ENCODE measurements at regions not wholly inside any gene's neighbourhood (a gene's known extent, or its start where the extent isn't known, plus 50 kb on each side); places are given as distances from the start of the nearest gene placed in this dataset.

DNA sequence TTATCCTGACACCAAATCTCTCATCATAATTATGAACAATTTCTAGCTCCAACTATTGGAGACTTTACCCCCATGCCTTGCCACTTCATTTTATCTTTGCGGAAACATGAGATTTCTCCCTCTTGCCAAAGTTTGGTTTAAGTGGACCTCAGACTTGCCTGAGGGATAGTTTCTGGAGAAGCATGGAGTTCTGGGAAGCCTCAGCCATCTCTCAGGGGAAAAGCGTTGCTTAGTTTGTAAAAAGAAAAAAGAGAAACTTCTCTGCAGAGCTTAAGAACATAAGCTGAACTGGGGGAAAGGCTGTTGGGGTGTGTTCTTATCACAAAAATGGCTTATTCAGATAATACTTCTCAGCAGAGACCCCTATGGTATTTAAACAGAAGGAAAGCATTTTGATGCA is 347.4 kb upstream of the ADAMTS9 start:
- TF ChIP-seq, protein P1, sequence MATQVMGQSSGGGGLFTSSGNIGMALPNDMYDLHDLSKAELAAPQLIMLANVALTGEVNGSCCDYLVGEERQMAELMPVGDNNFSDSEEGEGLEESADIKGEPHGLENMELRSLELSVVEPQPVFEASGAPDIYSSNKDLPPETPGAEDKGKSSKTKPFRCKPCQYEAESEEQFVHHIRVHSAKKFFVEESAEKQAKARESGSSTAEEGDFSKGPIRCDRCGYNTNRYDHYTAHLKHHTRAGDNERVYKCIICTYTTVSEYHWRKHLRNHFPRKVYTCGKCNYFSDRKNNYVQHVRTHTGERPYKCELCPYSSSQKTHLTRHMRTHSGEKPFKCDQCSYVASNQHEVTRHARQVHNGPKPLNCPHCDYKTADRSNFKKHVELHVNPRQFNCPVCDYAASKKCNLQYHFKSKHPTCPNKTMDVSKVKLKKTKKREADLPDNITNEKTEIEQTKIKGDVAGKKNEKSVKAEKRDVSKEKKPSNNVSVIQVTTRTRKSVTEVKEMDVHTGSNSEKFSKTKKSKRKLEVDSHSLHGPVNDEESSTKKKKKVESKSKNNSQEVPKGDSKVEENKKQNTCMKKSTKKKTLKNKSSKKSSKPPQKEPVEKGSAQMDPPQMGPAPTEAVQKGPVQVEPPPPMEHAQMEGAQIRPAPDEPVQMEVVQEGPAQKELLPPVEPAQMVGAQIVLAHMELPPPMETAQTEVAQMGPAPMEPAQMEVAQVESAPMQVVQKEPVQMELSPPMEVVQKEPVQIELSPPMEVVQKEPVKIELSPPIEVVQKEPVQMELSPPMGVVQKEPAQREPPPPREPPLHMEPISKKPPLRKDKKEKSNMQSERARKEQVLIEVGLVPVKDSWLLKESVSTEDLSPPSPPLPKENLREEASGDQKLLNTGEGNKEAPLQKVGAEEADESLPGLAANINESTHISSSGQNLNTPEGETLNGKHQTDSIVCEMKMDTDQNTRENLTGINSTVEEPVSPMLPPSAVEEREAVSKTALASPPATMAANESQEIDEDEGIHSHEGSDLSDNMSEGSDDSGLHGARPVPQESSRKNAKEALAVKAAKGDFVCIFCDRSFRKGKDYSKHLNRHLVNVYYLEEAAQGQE (IDR thresholded peaks at IDR 0.05; ENCODE audit: insufficient replicate concordance, low read depth), result no peak
- no peak for TF ChIP-seq GABPA (IDR thresholded peaks at IDR 0.05; ENCODE audit: low read depth)
- no peak for TF ChIP-seq CTCF (IDR thresholded peaks at IDR 0.05; ENCODE audit: insufficient read depth, low read length)
- TF ChIP-seq SPI1 (IDR thresholded peaks at IDR 0.05; ENCODE audit: borderline replicate concordance, low read depth), result no peak
- no peak for TF ChIP-seq POLR2AphosphoS5 (IDR thresholded peaks at IDR 0.05; ENCODE audit: low read depth)
- H3K27ac ChIP-seq (replicated peaks), result no peak overlapping the region
- H3K27me3 ChIP-seq (ENCODE audit: insufficient read depth, poor library complexity, severe bottlenecking), result no peaks in the 10 kb centered on the region
- H3K4me3 ChIP-seq (replicated peaks; ENCODE audit: insufficient read depth, low read length), result no peak overlapping the region
- DNase-seq (ENCODE audit: low read depth in 1 of 2, low spot score in 1 of 2), result no peak

DNA sequence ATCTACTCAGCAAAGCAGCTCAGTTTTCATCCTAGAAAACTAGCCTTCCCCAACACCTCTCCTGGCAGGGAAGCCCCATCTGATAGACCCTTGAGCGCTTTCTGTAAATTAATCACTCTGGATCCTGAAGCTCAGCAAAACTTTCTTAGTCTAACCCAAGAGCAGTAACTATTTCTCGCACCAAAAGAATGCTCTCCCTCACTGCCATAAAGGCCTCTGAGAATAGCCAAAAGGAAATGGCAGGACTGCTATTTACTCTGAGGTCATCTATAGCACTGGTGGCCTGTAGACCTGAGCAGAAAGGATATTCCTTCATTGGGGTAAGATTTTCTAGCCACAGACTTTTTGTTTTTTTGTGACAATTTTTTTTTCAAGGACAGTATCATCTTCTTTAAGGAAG is 345.8 kb upstream of the ADAMTS9 start:
- Histone ChIP-seq H3K27me3 (ENCODE audit: insufficient read depth, poor library complexity, severe bottlenecking) (no peaks in the 10 kb centered on the region), H3K27ac (replicated peaks) (no peak overlapping the region), H3K4me3 (replicated peaks; ENCODE audit: insufficient read depth, low read length) (no peak overlapping the region)
- no peak for DNase-seq (ENCODE audit: low read depth in 1 of 2, low spot score in 1 of 2)
- TF ChIP-seq SPI1 (IDR thresholded peaks at IDR 0.05; ENCODE audit: borderline replicate concordance, low read depth) (no peak), CTCF (IDR thresholded peaks at IDR 0.05; ENCODE audit: insufficient read depth, low read length) (no peak), POLR2AphosphoS5 (IDR thresholded peaks at IDR 0.05; ENCODE audit: low read depth) (no peak), GABPA (IDR thresholded peaks at IDR 0.05; ENCODE audit: low read depth) (no peak)
- TF ChIP-seq, protein P1 (IDR thresholded peaks at IDR 0.05; ENCODE audit: insufficient replicate concordance, low read depth), result no peak

DNA sequence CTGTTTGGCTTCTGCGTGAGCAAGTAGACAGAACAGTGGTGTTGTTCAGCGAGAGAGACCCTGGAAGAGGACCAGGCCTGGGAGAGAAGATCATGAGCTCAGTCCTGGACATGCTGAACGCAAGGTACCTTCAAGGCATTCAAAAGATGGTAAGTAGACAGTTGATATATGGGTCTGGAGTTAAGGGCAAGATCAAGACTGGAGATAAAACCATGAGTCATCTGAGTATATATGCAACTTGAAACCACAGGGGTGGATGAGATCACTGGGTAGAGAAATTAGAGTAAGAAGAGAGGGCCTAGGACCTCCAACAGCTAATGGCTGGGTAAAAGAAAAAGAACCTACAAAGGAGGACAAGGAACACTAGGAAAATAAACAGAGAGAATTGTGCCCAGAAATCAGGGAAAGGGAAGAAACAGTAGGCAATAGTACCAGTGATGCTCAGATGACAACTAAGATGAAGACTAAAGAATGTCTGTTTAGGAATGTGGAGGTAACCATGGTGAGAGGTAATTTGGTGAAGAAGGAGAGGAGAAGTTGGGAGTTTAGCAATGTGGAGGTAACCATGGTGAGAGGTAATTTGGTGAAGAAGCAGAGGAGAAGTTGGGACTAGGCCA is 343.2 kb upstream of the ADAMTS9 start:
- DNase-seq (ENCODE audit: low read depth in 1 of 2, low spot score in 1 of 2), result no peak
- no peak overlapping the region for H3K27ac ChIP-seq (replicated peaks)

More for the DNA sequence above, 343.2 kb upstream of the ADAMTS9 start:
- no peak for TF ChIP-seq GABPA (IDR thresholded peaks at IDR 0.05; ENCODE audit: low read depth)
- TF ChIP-seq POLR2AphosphoS5 (IDR thresholded peaks at IDR 0.05; ENCODE audit: low read depth), result no peak
- no peak for TF ChIP-seq CTCF (IDR thresholded peaks at IDR 0.05; ENCODE audit: insufficient read depth, low read length)
- TF ChIP-seq, protein P1 (IDR thresholded peaks at IDR 0.05; ENCODE audit: insufficient replicate concordance, low read depth), result no peak
- no peak for TF ChIP-seq SPI1 (IDR thresholded peaks at IDR 0.05; ENCODE audit: borderline replicate concordance, low read depth)
- no peaks in the 10 kb centered on the region for H3K27me3 ChIP-seq (ENCODE audit: insufficient read depth, poor library complexity, severe bottlenecking)
- no peak overlapping the region for H3K4me3 ChIP-seq (replicated peaks; ENCODE audit: insufficient read depth, low read length)

Measured in HL-60 (cell line).